ENCODE measurements at regions not wholly inside any gene's neighbourhood (a gene's known extent, or its start where the extent isn't known, plus 50 kb on each side); places are given as distances from the start of the nearest gene placed in this dataset.

GRCh38 chr5:82349652-82350051 lies 71.5 kb upstream of the RPS23 start:
- DNase-seq: no peak

- DNase-seq: no peak
Measured at GRCh38 chr5:82348784-82349425, 70.8 kb upstream of the RPS23 start.

- DNase-seq: peak in 1 of 2 experiments; percentile 43
Measured at GRCh38 chr5:82347201-82347865, 69.2 kb upstream of the RPS23 start.

- no peak for DNase-seq
Measured at GRCh38 chr5:82346399-82347165, 68.4 kb upstream of the RPS23 start.

- DNase-seq: no peak
Measured at GRCh38 chr5:82345108-82345507, 67.0 kb upstream of the RPS23 start.

GRCh38 chr5:82341325-82341724 lies 63.2 kb upstream of the RPS23 start:
- DNase-seq: no peak

- DNase-seq: no peak
Measured at GRCh38 chr5:82340799-82341198, 62.6 kb upstream of the RPS23 start.

- DNase-seq: no peak
Measured at GRCh38 chr5:82339792-82340191, 61.6 kb upstream of the RPS23 start.

- no peak for DNase-seq
Measured at GRCh38 chr5:82338771-82339373, 60.7 kb upstream of the RPS23 start.

- DNase-seq: no peak
Measured at GRCh38 chr5:82336959-82337351, 58.8 kb upstream of the RPS23 start.

- no peak for DNase-seq
Measured at GRCh38 chr5:82336226-82336958, 58.2 kb upstream of the RPS23 start.

GRCh38 chr5:82335806-82336205 lies 57.7 kb upstream of the RPS23 start:
- no peak for DNase-seq

GRCh38 chr5:82334856-82335255 lies 56.7 kb upstream of the RPS23 start:
- DNase-seq: no peak

- no peak for DNase-seq
Measured at GRCh38 chr5:82334085-82334692, 56.0 kb upstream of the RPS23 start.

GRCh38 chr5:82332886-82333615 lies 54.9 kb upstream of the RPS23 start:
- DNase-seq: no peak

- no peak for DNase-seq
Measured at GRCh38 chr5:82332064-82332855, 54.1 kb upstream of the RPS23 start.

GRCh38 chr5:82331557-82331956 lies 53.4 kb upstream of the RPS23 start:
- DNase-seq: no peak

- DNase-seq: no peak
Measured at GRCh38 chr5:82330530-82331270, 52.5 kb upstream of the RPS23 start.

- no peak for DNase-seq
Measured at GRCh38 chr5:82329393-82329792, 51.2 kb upstream of the RPS23 start.

Data from SHP77 (cell line).